ENCODE measurements at regions not wholly inside any gene's neighbourhood (a gene's known extent, or its start where the extent isn't known, plus 50 kb on each side); places are given as distances from the start of the nearest gene placed in this dataset.

- TF ChIP-seq, protein P1, sequence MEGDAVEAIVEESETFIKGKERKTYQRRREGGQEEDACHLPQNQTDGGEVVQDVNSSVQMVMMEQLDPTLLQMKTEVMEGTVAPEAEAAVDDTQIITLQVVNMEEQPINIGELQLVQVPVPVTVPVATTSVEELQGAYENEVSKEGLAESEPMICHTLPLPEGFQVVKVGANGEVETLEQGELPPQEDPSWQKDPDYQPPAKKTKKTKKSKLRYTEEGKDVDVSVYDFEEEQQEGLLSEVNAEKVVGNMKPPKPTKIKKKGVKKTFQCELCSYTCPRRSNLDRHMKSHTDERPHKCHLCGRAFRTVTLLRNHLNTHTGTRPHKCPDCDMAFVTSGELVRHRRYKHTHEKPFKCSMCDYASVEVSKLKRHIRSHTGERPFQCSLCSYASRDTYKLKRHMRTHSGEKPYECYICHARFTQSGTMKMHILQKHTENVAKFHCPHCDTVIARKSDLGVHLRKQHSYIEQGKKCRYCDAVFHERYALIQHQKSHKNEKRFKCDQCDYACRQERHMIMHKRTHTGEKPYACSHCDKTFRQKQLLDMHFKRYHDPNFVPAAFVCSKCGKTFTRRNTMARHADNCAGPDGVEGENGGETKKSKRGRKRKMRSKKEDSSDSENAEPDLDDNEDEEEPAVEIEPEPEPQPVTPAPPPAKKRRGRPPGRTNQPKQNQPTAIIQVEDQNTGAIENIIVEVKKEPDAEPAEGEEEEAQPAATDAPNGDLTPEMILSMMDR (IDR thresholded peaks at IDR 0.05; ENCODE audit: insufficient read depth, low read length, poor library complexity, severe bottlenecking): no peak
- no peak for TF ChIP-seq EZH2phosphoT487 (conservative IDR thresholded peaks at IDR 0.05; ENCODE audit: low read length)
Observed at GRCh38 chr3:159627229-159627628, 361.4 kb upstream of the IL12A start.

Measured in SU-DHL-6 (cell line).